Erythroblast (primary cell): ENCODE measurements at regions not wholly inside any gene's neighbourhood (a gene's known extent, or its start where the extent isn't known, plus 50 kb on each side); places are given as distances from the start of the nearest gene placed in this dataset.
"Not testable (repeated sequence)": the region's sequence is repeated elsewhere in the genome, so short reads cannot be mapped to it uniquely, and the experiment has no call there.

ENCODE experiments used
- DNase-seq, 2 experiments: peaks; one replicate each; lab custom pipeline; 2025; lab: John Stamatoyannopoulos, UW
- GATA1 ChIP-seq: IDR thresholded peaks from 2 replicates; pipeline ENCODE4 v1.6.1; 2011; ENCODE audit warnings: low read depth, mild to moderate bottlenecking, control low read depth, low read length, moderate library complexity
- POLR2A ChIP-seq: IDR thresholded peaks from 2 replicates; pipeline ENCODE4 v1.6.1; 2011; ENCODE audit warnings: mild to moderate bottlenecking, low read length

DNA sequence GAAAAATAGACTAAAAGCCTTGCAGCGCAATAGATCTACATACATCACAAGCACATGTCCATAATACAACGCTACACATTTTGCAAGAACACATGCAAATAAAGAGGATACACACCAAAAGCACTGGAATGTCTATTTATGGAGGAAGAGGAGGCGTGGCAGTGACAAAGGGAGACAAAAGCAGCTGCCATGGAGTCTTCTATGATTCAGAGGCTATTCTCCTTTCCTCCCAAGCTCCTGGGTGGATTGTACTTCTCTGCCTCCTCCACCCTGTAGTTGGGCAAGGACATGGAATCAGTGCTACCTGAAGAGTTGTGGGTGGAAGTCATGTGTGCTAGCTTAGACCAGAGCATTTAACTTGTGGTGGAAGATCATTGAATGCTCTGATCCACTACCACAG is 57.9 kb upstream of the ABHD2 start:
- DNase-seq: no peak
- TF ChIP-seq POLR2A (no peak), GATA1 (no peak)

- not testable (repeated sequence) for DNase-seq
Measured at GRCh38 chr15:89031637-89032285, 56.5 kb upstream of the ABHD2 start.

DNA sequence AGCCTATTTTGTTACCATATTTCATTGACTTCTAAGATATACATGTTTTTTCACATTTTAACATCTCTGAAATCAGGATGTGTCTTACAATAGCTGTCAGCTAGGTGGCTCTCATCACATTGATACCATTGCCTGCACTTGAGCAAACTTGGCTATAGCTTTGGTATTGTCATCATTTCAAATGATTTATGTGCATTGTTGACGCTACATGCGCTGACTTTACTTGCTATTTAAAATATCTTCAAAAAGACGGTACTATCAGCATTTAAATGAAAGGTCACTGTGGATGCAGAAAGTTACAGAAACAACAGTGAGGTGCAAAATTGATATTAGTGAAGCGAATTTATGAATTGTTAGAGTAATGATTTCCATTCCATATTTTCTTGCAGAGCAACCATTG is 54.0 kb upstream of the ABHD2 start:
- TF ChIP-seq POLR2A (no peak), GATA1 (no peak)
- no peak for DNase-seq

- no peak for TF ChIP-seq GATA1
- DNase-seq: no peak
Measured at GRCh38 chr15:89035150-89035549, 53.1 kb upstream of the ABHD2 start.

DNA sequence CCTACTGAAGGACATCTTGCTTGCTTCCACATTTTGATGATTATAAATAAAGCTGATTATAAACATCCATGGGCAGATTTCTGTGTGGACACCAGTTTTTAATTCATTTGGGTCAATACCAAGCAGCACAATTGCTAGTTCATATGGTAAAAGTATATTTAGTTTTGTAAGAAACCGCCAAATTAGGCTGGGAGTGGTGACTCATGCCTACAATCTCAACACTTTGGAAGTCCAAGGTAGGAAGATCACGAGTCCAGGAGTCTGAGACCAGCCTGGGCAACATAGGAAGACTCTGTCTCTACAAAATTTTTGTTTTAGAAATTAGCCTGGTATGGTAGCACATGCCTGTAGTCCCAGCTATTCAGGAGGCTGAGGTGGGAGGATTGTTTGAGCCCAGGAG is 52.6 kb upstream of the ABHD2 start:
- no peak for DNase-seq
- no peak for TF ChIP-seq GATA1
- no peak for TF ChIP-seq POLR2A

- no peak for TF ChIP-seq GATA1
- TF ChIP-seq POLR2A: no peak
- no peak for DNase-seq
Measured at GRCh38 chr15:89038146-89038545, 50.1 kb upstream of the ABHD2 start.
